ENCODE measurements at regions not wholly inside any gene's neighbourhood (a gene's known extent, or its start where the extent isn't known, plus 50 kb on each side); places are given as distances from the start of the nearest gene placed in this dataset.

- no peaks in the 10 kb centered on the region for H3K27me3 ChIP-seq (ENCODE audit: control insufficient read depth, insufficient read depth, low read length)
- H3K36me3 ChIP-seq (ENCODE audit: control insufficient read depth, insufficient read depth, low read length): no peaks in the 10 kb centered on the region
- DNase-seq (ENCODE audit: low read depth, low spot score): no peak
- intact Hi-C loops (cut with micrococcal nuclease; ENCODE audit: unreplicated experiment) (no loop called here), in situ Hi-C loops (cut with HindIII; ENCODE audit: low pct_unique_long_range_greater_than_20kb, low sequenced_read_pairs) (no loop called here)
- H3K9me3 ChIP-seq (ENCODE audit: control insufficient read depth, insufficient read depth, low read depth, low read length): no peaks in the 10 kb centered on the region
- ChIA-PET CTCF (no interaction called here), POLR2A (interaction anchor here (0.6 kb wide), 1 partner anchor 21 kb away, joined by 5 read pairs; no protein-coding TSS in a partner anchor)
- H3K4me3 ChIP-seq (ENCODE audit: low read depth in 2 of 2, low read length in 2 of 2): no peak overlapping the region
- TF ChIP-seq, protein P1, sequence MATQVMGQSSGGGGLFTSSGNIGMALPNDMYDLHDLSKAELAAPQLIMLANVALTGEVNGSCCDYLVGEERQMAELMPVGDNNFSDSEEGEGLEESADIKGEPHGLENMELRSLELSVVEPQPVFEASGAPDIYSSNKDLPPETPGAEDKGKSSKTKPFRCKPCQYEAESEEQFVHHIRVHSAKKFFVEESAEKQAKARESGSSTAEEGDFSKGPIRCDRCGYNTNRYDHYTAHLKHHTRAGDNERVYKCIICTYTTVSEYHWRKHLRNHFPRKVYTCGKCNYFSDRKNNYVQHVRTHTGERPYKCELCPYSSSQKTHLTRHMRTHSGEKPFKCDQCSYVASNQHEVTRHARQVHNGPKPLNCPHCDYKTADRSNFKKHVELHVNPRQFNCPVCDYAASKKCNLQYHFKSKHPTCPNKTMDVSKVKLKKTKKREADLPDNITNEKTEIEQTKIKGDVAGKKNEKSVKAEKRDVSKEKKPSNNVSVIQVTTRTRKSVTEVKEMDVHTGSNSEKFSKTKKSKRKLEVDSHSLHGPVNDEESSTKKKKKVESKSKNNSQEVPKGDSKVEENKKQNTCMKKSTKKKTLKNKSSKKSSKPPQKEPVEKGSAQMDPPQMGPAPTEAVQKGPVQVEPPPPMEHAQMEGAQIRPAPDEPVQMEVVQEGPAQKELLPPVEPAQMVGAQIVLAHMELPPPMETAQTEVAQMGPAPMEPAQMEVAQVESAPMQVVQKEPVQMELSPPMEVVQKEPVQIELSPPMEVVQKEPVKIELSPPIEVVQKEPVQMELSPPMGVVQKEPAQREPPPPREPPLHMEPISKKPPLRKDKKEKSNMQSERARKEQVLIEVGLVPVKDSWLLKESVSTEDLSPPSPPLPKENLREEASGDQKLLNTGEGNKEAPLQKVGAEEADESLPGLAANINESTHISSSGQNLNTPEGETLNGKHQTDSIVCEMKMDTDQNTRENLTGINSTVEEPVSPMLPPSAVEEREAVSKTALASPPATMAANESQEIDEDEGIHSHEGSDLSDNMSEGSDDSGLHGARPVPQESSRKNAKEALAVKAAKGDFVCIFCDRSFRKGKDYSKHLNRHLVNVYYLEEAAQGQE (IDR thresholded peaks at IDR 0.05; ENCODE audit: insufficient read depth in 1 of 2, low read depth in 2 of 2, low read length in 1 of 2): no peak
- TF ChIP-seq, protein P2, sequence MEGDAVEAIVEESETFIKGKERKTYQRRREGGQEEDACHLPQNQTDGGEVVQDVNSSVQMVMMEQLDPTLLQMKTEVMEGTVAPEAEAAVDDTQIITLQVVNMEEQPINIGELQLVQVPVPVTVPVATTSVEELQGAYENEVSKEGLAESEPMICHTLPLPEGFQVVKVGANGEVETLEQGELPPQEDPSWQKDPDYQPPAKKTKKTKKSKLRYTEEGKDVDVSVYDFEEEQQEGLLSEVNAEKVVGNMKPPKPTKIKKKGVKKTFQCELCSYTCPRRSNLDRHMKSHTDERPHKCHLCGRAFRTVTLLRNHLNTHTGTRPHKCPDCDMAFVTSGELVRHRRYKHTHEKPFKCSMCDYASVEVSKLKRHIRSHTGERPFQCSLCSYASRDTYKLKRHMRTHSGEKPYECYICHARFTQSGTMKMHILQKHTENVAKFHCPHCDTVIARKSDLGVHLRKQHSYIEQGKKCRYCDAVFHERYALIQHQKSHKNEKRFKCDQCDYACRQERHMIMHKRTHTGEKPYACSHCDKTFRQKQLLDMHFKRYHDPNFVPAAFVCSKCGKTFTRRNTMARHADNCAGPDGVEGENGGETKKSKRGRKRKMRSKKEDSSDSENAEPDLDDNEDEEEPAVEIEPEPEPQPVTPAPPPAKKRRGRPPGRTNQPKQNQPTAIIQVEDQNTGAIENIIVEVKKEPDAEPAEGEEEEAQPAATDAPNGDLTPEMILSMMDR (IDR thresholded peaks at IDR 0.05): no peak
- TF ChIP-seq SIN3A (IDR thresholded peaks at IDR 0.05; ENCODE audit: borderline replicate concordance, insufficient read depth, low read depth, low read length) (no peak), POLR2AphosphoS5 (IDR thresholded peaks at IDR 0.05; ENCODE audit: low read depth, low read length) (no peak), TCF7L2 (IDR thresholded peaks at IDR 0.05; ENCODE audit: low read depth, low read length) (no peak)
- H3K27ac ChIP-seq (ENCODE audit: low read length): no peak overlapping the region
- no TSS peak for BruUV-seq (replicated peaks)
- no peak for ATAC-seq
- peaks cover 5% of the 10 kb centered on the region; the same call in 1 of the 2 replicates for H3K4me1 ChIP-seq (ENCODE audit: control insufficient read depth, insufficient read depth, low read length)
These were observed 54.3 kb upstream of the GATA5 start for GRCh38 chr20:62529896-62530642.

DNA sequence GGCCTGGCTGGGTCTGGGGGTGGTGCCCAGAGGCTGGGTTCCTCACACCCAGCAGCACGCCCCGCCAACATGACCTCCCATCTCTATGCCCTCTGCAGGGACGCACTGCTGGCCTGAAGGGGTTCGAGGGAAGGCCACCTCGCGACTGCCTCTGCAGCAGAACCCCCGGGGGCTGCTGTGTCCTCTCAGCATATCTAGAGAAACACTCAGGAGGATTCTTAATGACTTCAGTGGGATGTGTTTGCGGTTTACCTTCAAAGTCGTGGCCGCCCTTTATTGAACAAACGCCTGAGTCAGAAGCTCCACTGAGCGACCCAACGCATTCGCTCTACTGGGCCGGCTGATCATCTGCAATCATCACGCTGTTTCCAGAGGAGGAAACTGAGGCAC, 54.8 kb upstream of the GATA5 start:
- CTCF ChIA-PET: no interaction called here
- ATAC-seq: no peak

More for the DNA sequence above, 54.8 kb upstream of the GATA5 start:
- Histone ChIP-seq H3K36me3 (ENCODE audit: control insufficient read depth, insufficient read depth, low read length) (no peaks in the 10 kb centered on the region), H3K4me3 (ENCODE audit: low read depth in 2 of 2, low read length in 2 of 2) (no peak overlapping the region), H3K9me3 (ENCODE audit: control insufficient read depth, insufficient read depth, low read depth, low read length) (no peaks in the 10 kb centered on the region), H3K27me3 (ENCODE audit: control insufficient read depth, insufficient read depth, low read length) (no peaks in the 10 kb centered on the region), H3K27ac (ENCODE audit: low read length) (no peak overlapping the region), H3K4me1 (ENCODE audit: control insufficient read depth, insufficient read depth, low read length) (peaks cover 5% of the 10 kb centered on the region; the same call in 1 of the 2 replicates)
- TF ChIP-seq SIN3A (IDR thresholded peaks at IDR 0.05; ENCODE audit: borderline replicate concordance, insufficient read depth, low read depth, low read length): no peak
- TF ChIP-seq TCF7L2 (IDR thresholded peaks at IDR 0.05; ENCODE audit: low read depth, low read length): no peak
- POLR2A ChIA-PET: interaction anchor here (0.6 kb wide), 1 partner anchor 22 kb away, joined by 5 read pairs; no protein-coding TSS in a partner anchor
- BruUV-seq (replicated peaks): no TSS peak
- intact Hi-C loops (cut with micrococcal nuclease; ENCODE audit: unreplicated experiment) (no loop called here), in situ Hi-C loops (cut with HindIII; ENCODE audit: low pct_unique_long_range_greater_than_20kb, low sequenced_read_pairs) (no loop called here)
- no peak for DNase-seq (ENCODE audit: low read depth, low spot score)
